ENCODE measurements at regions not wholly inside any gene's neighbourhood (a gene's known extent, or its start where the extent isn't known, plus 50 kb on each side); places are given as distances from the start of the nearest gene placed in this dataset.

- TF ChIP-seq CREB1 (IDR thresholded peaks at IDR 0.05) = peak; percentile 41; the same call in 1 of the 2 replicates
- no peak for TF ChIP-seq CREB1 (CRISPR knock-in tag; IDR thresholded peaks at IDR 0.05)
Observed at GRCh38 chr1:168408884-168409283, 128.2 kb downstream of the TBX19 start (continued).

GRCh38 chr1:168408539-168408865, 127.8 kb downstream of the TBX19 start:
- in situ Hi-C loops (cut with HindIII; ENCODE audit: extremely low pct_ligation_motif_present, low pct_unique_long_range_greater_than_20kb) (no loop called here), intact Hi-C loops (cut with micrococcal nuclease; ENCODE audit: unreplicated experiment) (no loop called here)
- H2AFZ ChIP-seq (ENCODE audit: low read length) = no peak overlapping the region
- CTCF ChIA-PET (ENCODE audit: low intra/inter-chr PET ratio, low total read pairs) = no interaction called here
- ATAC-seq (no peak), DNase-seq (ENCODE audit: low spot score) (no peak), FAIRE-seq (no peak)
- no peak overlapping the region for H3K9ac ChIP-seq (ENCODE audit: insufficient read depth, low read depth, low read length)
- H3K27me3 ChIP-seq (ENCODE audit: control insufficient read depth in 1 of 2, insufficient read depth in 2 of 2, low read length in 2 of 2) = no peaks in the 10 kb centered on the region
- no peak overlapping the region for H3K4me3 ChIP-seq (replicated peaks in 1 of 3; ENCODE audit: insufficient read depth in 1 of 3, low read depth in 2 of 3, low read length in 3 of 3)
- H3K79me2 ChIP-seq (ENCODE audit: insufficient read depth, low read length) = peaks cover 7% of the 10 kb centered on the region
- TF ChIP-seq ZNF335 (CRISPR knock-in tag; IDR thresholded peaks at IDR 0.05) = no peak
- no peak for TF ChIP-seq MAFG (CRISPR knock-in tag; IDR thresholded peaks at IDR 0.05)
- TF ChIP-seq, protein P1, sequence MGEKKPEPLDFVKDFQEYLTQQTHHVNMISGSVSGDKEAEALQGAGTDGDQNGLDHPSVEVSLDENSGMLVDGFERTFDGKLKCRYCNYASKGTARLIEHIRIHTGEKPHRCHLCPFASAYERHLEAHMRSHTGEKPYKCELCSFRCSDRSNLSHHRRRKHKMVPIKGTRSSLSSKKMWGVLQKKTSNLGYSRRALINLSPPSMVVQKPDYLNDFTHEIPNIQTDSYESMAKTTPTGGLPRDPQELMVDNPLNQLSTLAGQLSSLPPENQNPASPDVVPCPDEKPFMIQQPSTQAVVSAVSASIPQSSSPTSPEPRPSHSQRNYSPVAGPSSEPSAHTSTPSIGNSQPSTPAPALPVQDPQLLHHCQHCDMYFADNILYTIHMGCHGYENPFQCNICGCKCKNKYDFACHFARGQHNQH (CRISPR knock-in tag; IDR thresholded peaks at IDR 0.05) = no peak
- TF ChIP-seq ISL2 (CRISPR knock-in tag; IDR thresholded peaks at IDR 0.05) = no peak
- TF ChIP-seq, protein P2, sequence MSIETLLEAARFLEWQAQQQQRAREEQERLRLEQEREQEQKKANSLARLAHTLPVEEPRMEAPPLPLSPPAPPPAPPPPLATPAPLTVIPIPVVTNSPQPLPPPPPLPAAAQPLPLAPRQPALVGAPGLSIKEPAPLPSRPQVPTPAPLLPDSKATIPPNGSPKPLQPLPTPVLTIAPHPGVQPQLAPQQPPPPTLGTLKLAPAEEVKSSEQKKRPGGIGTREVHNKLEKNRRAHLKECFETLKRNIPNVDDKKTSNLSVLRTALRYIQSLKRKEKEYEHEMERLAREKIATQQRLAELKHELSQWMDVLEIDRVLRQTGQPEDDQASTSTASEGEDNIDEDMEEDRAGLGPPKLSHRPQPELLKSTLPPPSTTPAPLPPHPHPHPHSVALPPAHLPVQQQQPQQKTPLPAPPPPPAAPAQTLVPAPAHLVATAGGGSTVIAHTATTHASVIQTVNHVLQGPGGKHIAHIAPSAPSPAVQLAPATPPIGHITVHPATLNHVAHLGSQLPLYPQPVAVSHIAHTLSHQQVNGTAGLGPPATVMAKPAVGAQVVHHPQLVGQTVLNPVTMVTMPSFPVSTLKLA (IDR thresholded peaks at IDR 0.05) = no peak
- TF ChIP-seq, protein P3, sequence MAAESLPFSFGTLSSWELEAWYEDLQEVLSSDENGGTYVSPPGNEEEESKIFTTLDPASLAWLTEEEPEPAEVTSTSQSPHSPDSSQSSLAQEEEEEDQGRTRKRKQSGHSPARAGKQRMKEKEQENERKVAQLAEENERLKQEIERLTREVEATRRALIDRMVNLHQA (CRISPR knock-in tag; IDR thresholded peaks at IDR 0.05) = no peak
- no peak for TF ChIP-seq ZBTB34 (CRISPR knock-in tag; IDR thresholded peaks at IDR 0.05)
- no peak for TF ChIP-seq TFDP2 (CRISPR knock-in tag; IDR thresholded peaks at IDR 0.05)
- no peak for TF ChIP-seq SPEN (CRISPR knock-in tag; IDR thresholded peaks at IDR 0.05; ENCODE audit: low read depth)
- no peak for TF ChIP-seq NCOA5 (CRISPR knock-in tag; IDR thresholded peaks at IDR 0.05)
- no peak for TF ChIP-seq U2AF2 (IDR thresholded peaks at IDR 0.05; ENCODE audit: low read depth, low read length)
- no peak for TF ChIP-seq ZNF775 (CRISPR knock-in tag; IDR thresholded peaks at IDR 0.05; ENCODE audit: borderline replicate concordance)
- TF ChIP-seq, protein P4, sequence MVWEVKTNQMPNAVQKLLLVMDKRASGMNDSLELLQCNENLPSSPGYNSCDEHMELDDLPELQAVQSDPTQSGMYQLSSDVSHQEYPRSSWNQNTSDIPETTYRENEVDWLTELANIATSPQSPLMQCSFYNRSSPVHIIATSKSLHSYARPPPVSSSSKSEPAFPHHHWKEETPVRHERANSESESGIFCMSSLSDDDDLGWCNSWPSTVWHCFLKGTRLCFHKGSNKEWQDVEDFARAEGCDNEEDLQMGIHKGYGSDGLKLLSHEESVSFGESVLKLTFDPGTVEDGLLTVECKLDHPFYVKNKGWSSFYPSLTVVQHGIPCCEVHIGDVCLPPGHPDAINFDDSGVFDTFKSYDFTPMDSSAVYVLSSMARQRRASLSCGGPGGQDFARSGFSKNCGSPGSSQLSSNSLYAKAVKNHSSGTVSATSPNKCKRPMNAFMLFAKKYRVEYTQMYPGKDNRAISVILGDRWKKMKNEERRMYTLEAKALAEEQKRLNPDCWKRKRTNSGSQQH (CRISPR knock-in tag; IDR thresholded peaks at IDR 0.05; ENCODE audit: low read depth) = no peak
- no peak for TF ChIP-seq HIVEP1 (CRISPR knock-in tag; IDR thresholded peaks at IDR 0.05)
- TF ChIP-seq REXO4 (CRISPR knock-in tag; IDR thresholded peaks at IDR 0.05; ENCODE audit: borderline replicate concordance) = no peak
- no peak for TF ChIP-seq NCOA2 (CRISPR knock-in tag; IDR thresholded peaks at IDR 0.05)
- no peaks in the 10 kb centered on the region for H4K20me1 ChIP-seq (ENCODE audit: insufficient read depth, low read length)
- no peak overlapping the region for H3K27ac ChIP-seq (ENCODE audit: extremely low read length, insufficient read depth, low read length)
- no peaks in the 10 kb centered on the region for H3K9me3 ChIP-seq (ENCODE audit: low read length)
- 95% methylated on average over 3 of the region's 3 CpGs for WGBS (ENCODE audit: low lambda C conversion rate)
- H3K36me3 ChIP-seq (replicated peaks in 1 of 2; ENCODE audit: control insufficient read depth in 1 of 2, insufficient read depth in 2 of 2, low read length in 2 of 2) = no peaks in the 10 kb centered on the region; a peak in 1 of 5 replicates
- POLR2A ChIA-PET = no interaction called here
- H3K4me2 ChIP-seq (ENCODE audit: low read depth, low read length) = no peak overlapping the region
- no peaks in the 10 kb centered on the region for H3K4me1 ChIP-seq (ENCODE audit: insufficient read depth, low read length)
- no TSS peak for BruUV-seq (replicated peaks)
